ENCODE measurements at regions not wholly inside any gene's neighbourhood (a gene's known extent, or its start where the extent isn't known, plus 50 kb on each side); places are given as distances from the start of the nearest gene placed in this dataset.

- Histone ChIP-seq H3K4me2 (ENCODE audit: insufficient read depth, insufficient read length, low read length) (no peak overlapping the region), H2BK15ac (ENCODE audit: low read depth, low read length) (no peak overlapping the region), H2AFZ (ENCODE audit: low read length) (no peak overlapping the region), H2AK5ac (ENCODE audit: insufficient read length, low read length) (no peak overlapping the region), H3K14ac (ENCODE audit: insufficient read depth, low read length) (no peak overlapping the region), H3K27me3 (ENCODE audit: insufficient read depth, low read length) (no peaks in the 10 kb centered on the region), H4K8ac (replicated peaks; ENCODE audit: insufficient read length, low read depth, low read length) (no peak overlapping the region), H3K23me2 (ENCODE audit: insufficient read length, low read depth, low read length, poor library complexity, severe bottlenecking) (no peaks in the 10 kb centered on the region), H2BK12ac (ENCODE audit: insufficient read length, low read depth, low read length) (no peak overlapping the region), H3K79me1 (ENCODE audit: insufficient read depth, low read depth, low read length, poor library complexity, severe bottlenecking) (no peaks in the 10 kb centered on the region), H3K4me1 (ENCODE audit: insufficient read depth, low read length) (no peaks in the 10 kb centered on the region), H3K79me2 (ENCODE audit: insufficient read depth, low read length) (no peaks in the 10 kb centered on the region), H3K9ac (ENCODE audit: extremely low read depth, insufficient read length, low read length) (no peak overlapping the region), H3K18ac (ENCODE audit: insufficient read length, low read depth, low read length) (no peak overlapping the region), H3K27ac (ENCODE audit: insufficient read length, low read depth, low read length) (no peak overlapping the region), H3K9me3 (ENCODE audit: control insufficient read depth, low read depth, low read length) (no peaks in the 10 kb centered on the region), H3K23ac (ENCODE audit: insufficient read length, low read depth, low read length) (no peak overlapping the region), H3K4ac (ENCODE audit: low read depth, low read length) (no peak overlapping the region), H2BK20ac (ENCODE audit: low read depth, low read length, poor library complexity, severe bottlenecking) (no peak overlapping the region), H2BK5ac (ENCODE audit: insufficient read length, low read length) (no peak overlapping the region), H2BK120ac (ENCODE audit: low read depth, low read length, poor library complexity, severe bottlenecking) (no peak overlapping the region), H3K56ac (ENCODE audit: insufficient read length, low read depth, low read length) (no peak overlapping the region), H4K91ac (ENCODE audit: insufficient read length, low read depth, low read length) (no peak overlapping the region), H4K20me1 (ENCODE audit: control insufficient read depth, insufficient read depth, insufficient read length) (no peaks in the 10 kb centered on the region), H3T11ph (ENCODE audit: low read length) (no peak overlapping the region), H4K5ac (ENCODE audit: insufficient read length, low read depth, low read length) (no peak overlapping the region)
- no peak overlapping the region for H3K4me3 Mint-ChIP-seq
- no peak for TF ChIP-seq CTCF (conservative IDR thresholded peaks at IDR 0.05)
- no peaks in the 10 kb centered on the region; a peak in 2 of 7 replicates for H3K36me3 Mint-ChIP-seq (ENCODE audit: insufficient read depth in 1 of 3, low read depth in 3 of 3)
- H3K27ac Mint-ChIP-seq, result no peak overlapping the region
- no peak for DNase-seq
- peaks cover 3 to 7% of the 10 kb centered on the region in 2 experiments; a peak in 3 of 5 replicates for H3K9me3 Mint-ChIP-seq
- no CpG with 5 or more reads among the region's 2 CpGs for WGBS (ENCODE audit: extremely low coverage, insufficient read length, low lambda C conversion rate)
- H3K27me3 Mint-ChIP-seq (ENCODE audit: low read depth), result no peaks in the 10 kb centered on the region
- no peaks in the 10 kb centered on the region; a peak in 1 of 4 replicates for H3K4me1 Mint-ChIP-seq
Measured at GRCh38 chr4:59380841-59381366, 1819.2 kb upstream of the ADGRL3 start.

Data from H9 (cell line).